ENCODE measurements at regions not wholly inside any gene's neighbourhood (a gene's known extent, or its start where the extent isn't known, plus 50 kb on each side); places are given as distances from the start of the nearest gene placed in this dataset.

DNA sequence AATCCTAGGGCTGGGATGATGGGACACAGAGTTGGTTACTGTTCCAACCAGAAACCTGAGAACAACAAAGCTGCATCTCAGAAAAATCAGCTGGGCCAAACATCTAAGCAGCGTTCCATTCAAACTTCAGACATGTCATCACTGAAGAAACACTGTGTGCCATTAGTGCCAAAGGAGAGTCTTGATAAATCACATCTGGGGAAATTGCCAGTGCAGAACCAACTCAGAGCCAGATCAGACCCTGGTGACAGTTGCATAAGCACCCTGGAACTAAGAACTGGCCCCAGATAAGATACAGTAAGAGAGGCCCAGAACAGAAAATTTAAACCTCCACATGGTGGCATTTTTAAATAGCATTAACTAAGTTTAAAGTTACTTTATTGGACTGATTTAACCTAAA, 482.8 kb downstream of the PRKD1 start:
- TF ChIP-seq CEBPB (IDR thresholded peaks at IDR 0.05): no peak
- TF ChIP-seq NFIC (IDR thresholded peaks at IDR 0.05): no peak
- TF ChIP-seq CREB1 (IDR thresholded peaks at IDR 0.05; ENCODE audit: low read depth): no peak
- no peak for TF ChIP-seq TEAD4 (IDR thresholded peaks at IDR 0.05)
